Mucosa of stomach (tissue), 1 donor: ENCODE measurements at regions not wholly inside any gene's neighbourhood (a gene's known extent, or its start where the extent isn't known, plus 50 kb on each side); places are given as distances from the start of the nearest gene placed in this dataset.

Source experiments
- H3K27me3 ChIP-seq: one replicate; pipeline ENCODE4 v1.7.0; 2013; ENCODE audit warnings: mild to moderate bottlenecking, low read length; ENCODE audit not compliant: control insufficient read depth, insufficient read depth
- H3K36me3 ChIP-seq: one replicate; pipeline ENCODE4 v1.7.0; 2013; ENCODE audit warnings: low read length; ENCODE audit not compliant: control insufficient read depth, insufficient read depth
- H3K4me1 ChIP-seq: one replicate; pipeline ENCODE4 v1.7.0; 2013; ENCODE audit warnings: mild to moderate bottlenecking, low read length; ENCODE audit not compliant: control insufficient read depth, insufficient read depth
- H3K4me3 ChIP-seq: one replicate; pipeline ENCODE4 v1.7.0; 2013; ENCODE audit warnings: low read length
- H3K9ac ChIP-seq: one replicate; pipeline ENCODE4 v1.7.0; 2013; ENCODE audit warnings: mild to moderate bottlenecking, low read length, moderate library complexity
- H3K9me3 ChIP-seq: one replicate; pipeline ENCODE4 v1.7.0; 2013; ENCODE audit warnings: mild to moderate bottlenecking, low read length, moderate library complexity; ENCODE audit not compliant: control insufficient read depth
- donor health status: Pancreatic carcinoma.

DNA sequence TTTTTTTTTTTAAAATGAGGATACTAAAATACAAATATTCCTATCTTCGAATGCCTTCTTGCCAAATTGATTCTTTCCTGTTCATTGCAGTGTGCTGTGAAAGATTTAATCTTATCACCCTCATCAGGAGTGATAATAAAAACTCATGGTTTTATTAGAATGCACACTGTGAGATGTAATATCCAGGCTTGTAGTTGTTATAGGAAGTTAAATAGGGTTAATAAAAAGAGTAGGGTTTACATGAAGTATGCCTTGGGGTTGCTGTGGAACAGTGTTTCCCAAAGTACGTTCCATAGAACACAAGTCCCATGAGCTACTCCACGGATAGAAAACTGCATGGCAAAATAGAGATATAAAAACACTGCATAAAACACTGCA is 191.9 kb downstream of the SPP2 start:
- no peaks in the 10 kb centered on the region for H3K27me3 ChIP-seq
- H3K4me3 ChIP-seq = no peak overlapping the region
- H3K9me3 ChIP-seq = no peaks in the 10 kb centered on the region
- no peak overlapping the region for H3K9ac ChIP-seq
- no peaks in the 10 kb centered on the region for H3K4me1 ChIP-seq
- no peaks in the 10 kb centered on the region for H3K36me3 ChIP-seq

- Histone ChIP-seq H3K9ac (no peak overlapping the region), H3K4me1 (no peaks in the 10 kb centered on the region), H3K4me3 (no peak overlapping the region), H3K36me3 (no peaks in the 10 kb centered on the region), H3K9me3 (no peaks in the 10 kb centered on the region), H3K27me3 (no peaks in the 10 kb centered on the region)
Observed at GRCh38 chr2:234241656-234242458, 191.4 kb downstream of the SPP2 start.

GRCh38 chr2:234240917-234241316 is 190.4 kb downstream of the SPP2 start:
- Histone ChIP-seq H3K36me3 (no peaks in the 10 kb centered on the region), H3K4me1 (no peaks in the 10 kb centered on the region), H3K27me3 (no peaks in the 10 kb centered on the region), H3K4me3 (no peak overlapping the region), H3K9ac (no peak overlapping the region), H3K9me3 (no peaks in the 10 kb centered on the region)

- Histone ChIP-seq H3K4me3 (no peak overlapping the region), H3K27me3 (no peaks in the 10 kb centered on the region), H3K36me3 (no peaks in the 10 kb centered on the region), H3K9me3 (no peaks in the 10 kb centered on the region), H3K9ac (no peak overlapping the region), H3K4me1 (no peaks in the 10 kb centered on the region)
Observed at GRCh38 chr2:234235191-234235590, 184.7 kb downstream of the SPP2 start.

GRCh38 chr2:234231460-234231859 is 181.0 kb downstream of the SPP2 start:
- Histone ChIP-seq H3K4me1 (no peaks in the 10 kb centered on the region), H3K4me3 (no peak overlapping the region), H3K9ac (no peak overlapping the region), H3K9me3 (no peaks in the 10 kb centered on the region), H3K36me3 (no peaks in the 10 kb centered on the region), H3K27me3 (no peaks in the 10 kb centered on the region)

- Histone ChIP-seq H3K4me1 (no peaks in the 10 kb centered on the region), H3K4me3 (no peak overlapping the region), H3K9me3 (no peaks in the 10 kb centered on the region), H3K27me3 (no peaks in the 10 kb centered on the region), H3K9ac (no peak overlapping the region), H3K36me3 (no peaks in the 10 kb centered on the region)
Observed at GRCh38 chr2:234219046-234219310, 168.5 kb downstream of the SPP2 start.

DNA sequence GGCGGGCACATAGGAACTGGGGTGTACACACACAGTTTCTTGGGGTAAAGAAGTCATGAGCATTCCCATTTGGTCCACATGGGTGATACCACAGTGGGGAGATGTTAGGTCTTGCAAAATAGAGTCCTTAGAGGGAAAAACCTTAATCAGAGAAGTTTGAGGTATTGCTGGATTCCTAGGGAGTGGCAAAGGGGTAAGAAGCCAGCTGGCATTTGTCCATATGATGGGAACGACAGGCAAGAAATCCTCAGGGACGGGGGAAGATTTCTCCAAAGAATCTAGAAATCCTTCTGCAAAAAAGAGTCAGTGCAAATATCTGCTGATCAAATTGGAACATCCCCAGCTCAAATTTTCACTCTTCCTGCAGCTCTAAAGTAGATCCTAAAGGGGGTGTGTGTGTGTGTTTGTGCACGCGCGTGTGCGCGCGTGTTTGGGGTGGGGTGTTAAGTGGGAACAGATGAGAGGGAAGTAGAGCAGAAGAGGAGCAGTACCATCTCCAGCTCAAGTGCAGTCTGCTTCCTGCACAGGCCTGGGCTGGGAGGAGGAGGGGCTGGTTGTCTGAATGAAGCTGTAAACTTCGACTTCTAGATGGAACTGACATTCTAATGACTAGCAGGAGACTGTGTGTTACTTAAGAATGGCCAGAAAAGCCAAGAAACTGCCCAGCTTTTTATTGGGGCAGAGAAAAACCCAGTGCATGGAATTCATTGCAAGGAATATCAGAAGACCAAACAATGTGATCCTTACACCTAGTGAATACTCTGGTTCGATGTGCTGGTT is 168.0 kb downstream of the SPP2 start:
- Histone ChIP-seq H3K4me3 (no peak overlapping the region), H3K9ac (no peak overlapping the region), H3K27me3 (no peaks in the 10 kb centered on the region), H3K4me1 (no peaks in the 10 kb centered on the region), H3K9me3 (no peaks in the 10 kb centered on the region), H3K36me3 (no peaks in the 10 kb centered on the region)

- Histone ChIP-seq H3K36me3 (no peaks in the 10 kb centered on the region), H3K9ac (no peak overlapping the region), H3K9me3 (no peaks in the 10 kb centered on the region), H3K4me1 (peaks cover 13% of the 10 kb centered on the region), H3K27me3 (peaks cover 3% of the 10 kb centered on the region), H3K4me3 (no peak overlapping the region)
Observed at GRCh38 chr2:234212534-234212933, 162.0 kb downstream of the SPP2 start.

- H3K36me3 ChIP-seq = no peaks in the 10 kb centered on the region
- no peak overlapping the region for H3K9ac ChIP-seq
- H3K4me3 ChIP-seq = no peak overlapping the region
- H3K4me1 ChIP-seq = peaks cover 13% of the 10 kb centered on the region
- peaks cover 3% of the 10 kb centered on the region for H3K27me3 ChIP-seq
- H3K9me3 ChIP-seq = no peaks in the 10 kb centered on the region
Observed at GRCh38 chr2:234211797-234212196, 161.3 kb downstream of the SPP2 start.

DNA sequence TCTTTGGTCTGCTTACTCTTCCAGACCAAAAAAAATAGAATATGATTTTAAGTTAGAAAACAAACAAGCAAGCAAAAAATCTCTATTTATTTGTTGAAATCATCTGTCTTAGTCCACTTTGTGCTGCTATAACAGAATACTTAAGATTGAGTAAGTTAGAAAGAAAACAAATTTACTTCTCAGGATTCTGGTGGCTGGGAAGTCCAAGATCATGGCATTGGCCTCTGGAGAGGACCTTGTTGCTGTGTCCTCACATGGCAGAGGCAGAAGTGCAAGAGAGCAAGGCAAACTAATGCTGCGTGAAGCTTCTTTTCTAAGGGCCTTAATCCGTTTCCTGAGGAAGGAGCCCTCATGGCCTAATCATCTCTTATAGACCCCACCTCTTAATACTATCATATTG is 156.2 kb downstream of the SPP2 start:
- no peaks in the 10 kb centered on the region for H3K9me3 ChIP-seq
- H3K4me3 ChIP-seq = no peak overlapping the region
- peaks cover 13% of the 10 kb centered on the region for H3K4me1 ChIP-seq
- no peaks in the 10 kb centered on the region for H3K36me3 ChIP-seq
- no peaks in the 10 kb centered on the region for H3K27me3 ChIP-seq
- H3K9ac ChIP-seq = no peak overlapping the region

DNA sequence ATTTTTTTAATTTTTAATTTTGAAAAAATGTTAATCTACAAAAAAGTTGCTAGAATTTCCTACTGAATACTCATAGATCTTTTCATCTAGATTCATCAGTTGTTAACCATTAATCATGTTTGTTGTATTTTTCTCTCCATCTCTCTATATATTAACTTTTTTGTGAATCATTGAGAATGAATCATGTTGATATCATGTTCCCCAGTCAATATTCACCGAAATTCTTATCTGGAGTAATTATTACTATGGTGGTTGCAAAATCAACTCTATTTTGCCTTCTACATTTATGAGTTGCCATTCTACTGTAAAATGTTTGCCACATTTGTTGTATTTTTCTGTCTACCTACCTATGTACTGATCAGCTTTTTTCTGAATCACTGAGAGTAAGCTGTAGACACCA is 154.0 kb downstream of the SPP2 start:
- Histone ChIP-seq H3K36me3 (no peaks in the 10 kb centered on the region), H3K27me3 (no peaks in the 10 kb centered on the region), H3K4me3 (no peak overlapping the region), H3K9ac (no peak overlapping the region), H3K4me1 (peaks cover 8% of the 10 kb centered on the region), H3K9me3 (no peaks in the 10 kb centered on the region)

DNA sequence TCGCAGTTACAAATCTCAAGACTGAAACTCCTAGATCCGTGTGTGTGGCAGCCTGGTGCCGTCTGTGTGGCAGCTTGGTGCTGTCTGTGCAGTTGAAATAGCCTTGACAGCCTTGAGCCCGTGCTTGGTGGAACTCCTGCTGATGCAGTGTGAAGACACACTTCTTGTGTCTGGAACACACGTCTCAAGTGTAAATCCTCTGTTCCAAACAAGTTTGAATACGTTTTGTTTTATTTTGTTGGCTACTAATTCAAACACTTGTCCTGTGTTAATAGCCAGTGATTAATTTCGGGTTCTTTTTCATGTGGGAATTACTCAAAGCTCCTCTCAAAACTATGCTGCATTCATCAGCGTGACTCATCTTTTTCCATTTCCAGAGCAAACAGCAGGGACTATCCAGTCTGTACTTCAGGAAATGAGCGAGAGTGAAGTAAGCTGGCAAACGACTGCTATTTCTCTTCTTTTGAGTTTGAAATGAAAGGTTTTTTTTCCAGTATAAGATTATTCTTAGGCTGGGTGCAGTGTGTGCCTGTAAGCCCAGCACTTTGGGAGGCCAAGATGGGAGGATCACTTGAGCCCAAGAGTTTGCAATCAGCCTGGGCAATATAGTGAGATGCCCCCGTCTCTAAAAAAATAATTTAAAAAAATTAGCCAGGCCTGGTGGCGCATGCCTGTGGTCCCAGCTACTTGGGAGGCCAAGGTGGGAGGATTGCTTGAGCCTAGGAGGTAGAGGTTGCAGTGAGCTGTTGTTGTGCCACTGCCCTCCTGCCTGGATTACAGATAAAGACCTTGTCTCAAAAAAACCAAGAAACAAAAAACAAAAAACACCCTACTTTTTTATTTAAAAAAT is 152.9 kb downstream of the SPP2 start:
- no peaks in the 10 kb centered on the region for H3K36me3 ChIP-seq
- H3K27me3 ChIP-seq = no peaks in the 10 kb centered on the region
- peaks cover 8% of the 10 kb centered on the region for H3K4me1 ChIP-seq
- H3K4me3 ChIP-seq = no peak overlapping the region
- H3K9me3 ChIP-seq = no peaks in the 10 kb centered on the region
- no peak overlapping the region for H3K9ac ChIP-seq
